Tibial nerve (tissue), 4 donors: ENCODE measurements at regions not wholly inside any gene's neighbourhood (a gene's known extent, or its start where the extent isn't known, plus 50 kb on each side); places are given as distances from the start of the nearest gene placed in this dataset.

Experiments used
- CTCF ChIP-seq, 5 experiments: fragments of 200-600 bp in 3 of 5; fragments of 450-650 bp in 2 of 5; sonication (generic) in 3 of 5; IDR thresholded peaks; one replicate each; pipeline ENCODE4 v1.5.1; 2016 to 2019; ENCODE audit warnings: antibody characterized with exemption in 5 of 5, mild to moderate bottlenecking in 3 of 5, moderate library complexity in 2 of 5
- EP300 ChIP-seq, 2 donors: sonication (generic); formaldehyde crosslinking; IDR thresholded peaks; one replicate each; pipeline ENCODE4 v1.6.1; 2017; ENCODE audit warnings: antibody characterized with exemption in 2 of 2, mild to moderate bottlenecking in 1 of 2
- POLR2A ChIP-seq, 2 donors: fragments of 450-650 bp; IDR thresholded peaks; one replicate each; pipeline ENCODE4 v1.6.1; 2017; ENCODE audit warnings: antibody characterized with exemption in 2 of 2, mild to moderate bottlenecking in 2 of 2, moderate library complexity in 2 of 2

- TF ChIP-seq CTCF (IDR thresholded peaks at IDR 0.05) (no peak), POLR2A (IDR thresholded peaks at IDR 0.05) (no peak), EP300 (IDR thresholded peaks at IDR 0.05) (no peak)
These were observed 921.3 kb upstream of the LCORL start for GRCh38 chr4:18942874-18943273.
